22Rv1 (cell line): ENCODE measurements at regions not wholly inside any gene's neighbourhood (a gene's known extent, or its start where the extent isn't known, plus 50 kb on each side); places are given as distances from the start of the nearest gene placed in this dataset.

Experiments
- CTCF ChIP-seq: fragments of 450-650 bp; IDR thresholded peaks from 2 replicates; pipeline ENCODE4 v1.5.1; 2017; ENCODE audit warnings: mild to moderate bottlenecking
- ZFX ChIP-seq: fragments of 450-650 bp; IDR thresholded peaks from 2 replicates; pipeline ENCODE4 v1.6.1; 2017; ENCODE audit warnings: antibody characterized with exemption, borderline replicate concordance

GRCh38 chr11:37957717-37958116 is 1359.7 kb upstream of the RAG2 start:
- no peak for TF ChIP-seq CTCF
- TF ChIP-seq ZFX = no peak
